Adrenal gland (tissue), 5 donors: ENCODE measurements at regions not wholly inside any gene's neighbourhood (a gene's known extent, or its start where the extent isn't known, plus 50 kb on each side); places are given as distances from the start of the nearest gene placed in this dataset.

Source experiments
- POLR2A ChIP-seq, 2 donors: fragments of 450-650 bp; IDR thresholded peaks; one replicate each; pipeline ENCODE4 v1.6.1; 2017; ENCODE audit warnings: antibody characterized with exemption in 2 of 2, mild to moderate bottlenecking in 2 of 2, moderate library complexity in 1 of 2
- TF ChIP-seq, protein P1 (sequence below), 6 experiments: fragments of 450-650 bp in 4 of 6; fragments of 200-600 bp in 2 of 6; sonication (generic) in 1 of 6; IDR thresholded peaks; 1 replicate in 5 of 6; 2 replicates in 1 of 6; pipeline versions ENCODE4 v1.5.1 to v1.8.0; 2016 to 2021; ENCODE audit warnings: antibody characterized with exemption in 6 of 6, mild to moderate bottlenecking in 2 of 6, moderate library complexity in 1 of 6
- donor health status: DM: no; HTN: no; CAD: no.

DNA sequence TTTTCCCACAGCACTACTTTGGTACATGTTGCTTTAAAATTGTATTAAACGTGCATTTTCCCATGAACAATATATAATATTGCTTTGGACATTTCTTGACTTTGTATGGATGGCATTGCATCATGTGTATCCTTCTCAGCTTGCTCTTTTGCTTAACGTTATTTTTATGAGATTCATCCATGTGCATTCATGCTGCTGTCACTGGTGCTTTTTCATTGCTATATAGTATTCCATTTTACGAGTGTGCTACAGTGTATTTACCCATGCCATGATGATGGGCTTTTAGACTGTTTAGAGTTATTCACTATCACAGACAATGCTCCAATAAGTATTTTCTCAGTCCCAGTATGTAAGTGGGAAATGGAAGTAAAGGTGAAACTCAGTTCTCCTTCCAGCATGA is 195.2 kb upstream of the COX10 start:
- TF ChIP-seq, protein P1, sequence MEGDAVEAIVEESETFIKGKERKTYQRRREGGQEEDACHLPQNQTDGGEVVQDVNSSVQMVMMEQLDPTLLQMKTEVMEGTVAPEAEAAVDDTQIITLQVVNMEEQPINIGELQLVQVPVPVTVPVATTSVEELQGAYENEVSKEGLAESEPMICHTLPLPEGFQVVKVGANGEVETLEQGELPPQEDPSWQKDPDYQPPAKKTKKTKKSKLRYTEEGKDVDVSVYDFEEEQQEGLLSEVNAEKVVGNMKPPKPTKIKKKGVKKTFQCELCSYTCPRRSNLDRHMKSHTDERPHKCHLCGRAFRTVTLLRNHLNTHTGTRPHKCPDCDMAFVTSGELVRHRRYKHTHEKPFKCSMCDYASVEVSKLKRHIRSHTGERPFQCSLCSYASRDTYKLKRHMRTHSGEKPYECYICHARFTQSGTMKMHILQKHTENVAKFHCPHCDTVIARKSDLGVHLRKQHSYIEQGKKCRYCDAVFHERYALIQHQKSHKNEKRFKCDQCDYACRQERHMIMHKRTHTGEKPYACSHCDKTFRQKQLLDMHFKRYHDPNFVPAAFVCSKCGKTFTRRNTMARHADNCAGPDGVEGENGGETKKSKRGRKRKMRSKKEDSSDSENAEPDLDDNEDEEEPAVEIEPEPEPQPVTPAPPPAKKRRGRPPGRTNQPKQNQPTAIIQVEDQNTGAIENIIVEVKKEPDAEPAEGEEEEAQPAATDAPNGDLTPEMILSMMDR (IDR thresholded peaks at IDR 0.05) = no peak
- no peak for TF ChIP-seq POLR2A (IDR thresholded peaks at IDR 0.05)
